Activated gamma-delta T cell (primary cell): ENCODE measurements at regions not wholly inside any gene's neighbourhood (a gene's known extent, or its start where the extent isn't known, plus 50 kb on each side); places are given as distances from the start of the nearest gene placed in this dataset.

ENCODE experiments used
- DNase-seq: peaks from one replicate; lab custom pipeline; 2025; lab: John Stamatoyannopoulos, UW

DNA sequence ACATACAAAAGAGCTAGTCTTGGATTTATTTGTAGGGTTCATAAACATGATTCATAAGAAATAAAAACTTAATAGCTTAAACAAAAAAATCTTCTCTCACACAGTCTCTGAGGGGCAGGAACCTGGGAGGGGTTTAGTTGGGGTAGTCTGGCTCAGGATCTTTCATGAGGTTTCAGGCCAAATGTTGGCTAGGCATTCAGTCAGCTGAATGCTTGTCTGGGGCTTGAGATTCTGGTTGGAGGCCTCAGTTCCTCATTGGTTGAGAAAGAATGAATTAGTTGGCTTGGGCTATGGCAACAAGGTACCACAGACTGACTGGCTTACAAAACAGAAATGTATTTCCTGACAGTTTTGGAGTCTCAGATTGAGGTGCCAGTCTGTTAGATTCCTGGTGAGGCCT is 74.3 kb downstream of the ANKRD7 start:
- DNase-seq = no peak

DNA sequence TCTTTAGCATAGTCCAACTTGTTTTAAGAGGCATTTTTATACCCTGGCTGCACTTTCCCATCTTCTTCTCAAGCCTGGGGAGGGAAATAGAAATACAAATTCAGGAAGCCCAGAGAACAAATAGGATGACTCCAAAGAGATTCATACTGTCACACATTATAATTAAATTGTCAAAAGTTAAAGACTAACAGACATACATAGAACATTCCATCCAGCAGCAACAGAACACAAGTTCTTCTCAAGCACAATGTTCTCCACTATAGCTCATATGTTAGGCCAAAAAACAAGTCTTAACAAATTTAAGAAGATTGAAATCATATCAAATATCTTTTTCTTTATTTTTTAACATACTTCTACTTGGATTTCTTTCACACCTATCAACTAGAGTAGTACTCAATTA is 75.7 kb downstream of the ANKRD7 start:
- no peak for DNase-seq

- DNase-seq = no peak
Measured at GRCh38 chr7:118304100-118304499, 79.6 kb downstream of the ANKRD7 start.

GRCh38 chr7:118305671-118306070 is 81.2 kb downstream of the ANKRD7 start:
- no peak for DNase-seq

DNA sequence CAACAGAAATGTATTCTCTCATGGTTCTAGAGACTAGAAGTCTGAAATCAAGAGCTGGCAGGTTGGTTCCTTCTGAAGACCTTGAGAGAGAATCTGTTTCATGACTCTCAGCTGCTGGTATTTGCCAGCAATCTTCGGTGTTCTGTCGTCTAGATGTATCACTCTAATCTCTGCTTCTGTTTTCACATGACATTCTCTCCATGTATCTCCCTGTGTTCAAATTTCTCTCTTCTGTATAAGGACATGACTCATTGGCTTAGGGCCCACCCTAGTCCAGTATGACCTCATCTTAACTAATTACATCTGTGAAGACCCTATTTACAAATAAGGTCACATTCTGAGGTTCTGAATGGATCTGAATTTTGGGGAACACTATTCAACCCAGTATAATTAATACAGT is 82.3 kb downstream of the ANKRD7 start:
- no peak for DNase-seq

DNA sequence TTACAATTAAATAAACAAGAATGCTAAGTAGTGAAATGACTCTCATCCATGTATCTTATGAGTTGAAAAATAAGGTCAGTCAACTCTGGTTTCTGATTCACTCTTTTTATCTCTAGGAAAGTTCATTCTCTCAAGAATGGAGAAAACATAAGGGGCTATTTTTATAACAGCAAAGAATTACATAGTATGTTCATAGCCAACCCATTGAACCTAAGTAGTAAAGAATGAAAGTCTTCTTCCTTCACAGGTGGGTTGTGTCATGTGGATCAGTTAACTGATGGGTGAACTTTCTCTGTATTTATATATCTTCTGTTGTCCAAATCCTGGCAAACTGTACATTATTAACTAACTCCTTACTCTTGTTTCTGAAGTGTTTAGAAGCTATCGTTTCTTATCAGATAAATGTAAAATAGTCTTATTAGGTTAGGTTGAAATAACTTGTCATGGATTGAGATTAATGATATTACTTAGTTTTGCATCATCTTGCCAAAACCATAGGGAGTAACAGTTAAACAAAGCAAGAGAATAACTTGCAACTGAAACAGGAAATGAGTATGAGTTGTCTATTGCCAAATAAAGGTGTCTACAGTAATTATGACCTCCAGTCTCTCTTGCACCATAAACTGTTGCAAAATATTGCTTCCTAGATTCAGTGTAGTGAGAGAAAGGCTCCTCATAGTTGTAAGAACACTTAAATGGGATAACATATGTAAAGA is 86.8 kb downstream of the ANKRD7 start:
- no peak for DNase-seq

GRCh38 chr7:118312051-118312450 is 87.5 kb downstream of the ANKRD7 start:
- no peak for DNase-seq

GRCh38 chr7:118312966-118313365 is 88.5 kb downstream of the ANKRD7 start:
- no peak for DNase-seq

DNA sequence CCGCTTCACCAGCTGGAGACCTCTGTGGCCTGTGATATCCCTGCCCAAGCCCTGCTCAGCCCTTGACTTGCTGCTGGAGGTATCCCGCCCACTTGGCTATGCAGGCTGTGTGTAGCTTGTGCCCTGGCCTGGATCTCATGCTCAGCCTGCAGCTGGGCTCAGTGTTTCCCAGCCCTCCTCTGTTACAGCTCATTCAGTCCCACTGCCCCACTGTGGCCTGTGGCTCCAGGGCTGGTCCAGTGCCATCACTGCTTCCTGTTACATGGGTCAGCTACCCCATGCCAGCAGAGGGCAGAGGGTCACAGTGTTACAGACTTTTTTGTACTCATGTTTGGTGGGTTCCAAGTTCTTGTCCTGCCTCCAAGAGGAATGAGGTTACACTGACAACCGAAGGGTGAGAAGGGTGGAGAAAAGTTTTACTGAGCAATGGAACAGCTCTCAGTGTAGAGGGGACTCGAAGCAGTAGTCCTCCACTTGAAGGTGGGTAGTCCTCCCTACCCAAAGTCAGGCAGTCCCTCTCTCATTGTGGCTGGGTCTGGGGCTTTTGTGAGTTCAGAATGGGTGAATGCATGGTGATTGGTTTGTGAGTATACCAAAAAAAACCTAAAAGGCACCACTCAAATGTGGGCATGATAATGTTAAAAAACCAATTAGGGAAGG is 100.4 kb downstream of the ANKRD7 start:
- DNase-seq = no peak

DNA sequence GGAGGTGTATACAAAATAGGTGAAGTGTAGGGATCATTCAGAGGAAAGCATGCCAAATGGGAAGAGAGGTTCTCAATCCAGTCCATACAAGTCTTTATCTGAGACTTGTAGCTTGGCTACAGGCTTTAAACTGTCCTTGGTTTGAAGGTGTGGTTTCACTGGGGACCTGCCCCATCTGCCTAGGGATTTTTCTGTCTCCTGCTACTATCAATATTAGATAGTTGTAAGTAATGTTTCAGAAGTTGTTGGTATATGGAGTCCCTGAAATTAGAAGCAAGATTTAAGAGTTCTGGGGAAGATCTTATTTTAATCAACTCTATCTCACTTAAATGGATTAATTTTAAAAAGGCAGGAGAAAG is 100.9 kb downstream of the ANKRD7 start:
- no peak for DNase-seq

DNA sequence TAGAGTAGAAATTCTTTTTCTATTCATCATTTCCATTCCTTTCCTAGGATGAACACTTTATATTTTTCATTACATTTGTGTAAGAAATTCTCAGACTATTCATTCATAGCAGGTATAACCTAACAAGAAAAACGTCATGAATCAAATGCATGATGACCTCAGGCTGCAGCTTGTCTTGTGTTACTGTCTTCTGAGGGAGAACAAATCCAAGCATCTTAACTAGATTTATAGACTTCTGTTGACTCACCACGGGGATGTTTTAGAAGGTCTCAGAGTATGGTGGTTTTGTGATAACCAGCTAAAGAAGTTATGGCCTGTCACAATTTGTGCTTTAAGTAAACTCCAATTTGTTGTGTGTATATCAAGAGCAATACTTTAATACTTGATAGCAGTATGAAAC is 102.7 kb downstream of the ANKRD7 start:
- DNase-seq = no peak

- DNase-seq = no peak
Measured at GRCh38 chr7:118328505-118329211, 104.2 kb downstream of the ANKRD7 start.

GRCh38 chr7:118330388-118330787 is 105.9 kb downstream of the ANKRD7 start:
- no peak for DNase-seq

DNA sequence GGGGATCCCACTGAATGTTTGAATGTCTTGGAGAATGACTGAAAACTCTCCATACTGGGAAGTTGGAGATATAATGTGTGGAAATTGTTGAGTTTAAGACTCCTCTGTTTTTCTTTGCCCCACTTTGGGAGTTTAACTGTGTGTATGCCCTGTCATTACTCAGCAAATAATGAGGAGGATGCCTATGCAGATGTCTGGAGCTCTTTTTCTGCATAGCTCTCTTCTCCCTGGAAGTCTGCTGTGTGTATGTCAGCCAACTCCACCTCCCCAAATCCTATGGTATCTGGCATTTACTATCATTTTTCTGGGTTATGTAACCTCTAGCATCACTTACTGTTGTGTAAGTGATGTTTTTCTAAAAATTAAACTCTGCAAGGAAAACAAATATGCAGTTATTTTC is 122.2 kb downstream of the ANKRD7 start:
- no peak for DNase-seq

- DNase-seq = no peak
Measured at GRCh38 chr7:118349604-118350003, 125.1 kb downstream of the ANKRD7 start.

GRCh38 chr7:118350260-118350659 is 125.8 kb downstream of the ANKRD7 start:
- DNase-seq = no peak

GRCh38 chr7:118352867-118353453 is 128.5 kb downstream of the ANKRD7 start:
- DNase-seq = no peak

GRCh38 chr7:118366363-118366762 is 141.9 kb downstream of the ANKRD7 start:
- no peak for DNase-seq

GRCh38 chr7:118368958-118369357 is 144.5 kb downstream of the ANKRD7 start:
- DNase-seq = no peak

- no peak for DNase-seq
Measured at GRCh38 chr7:118369987-118370386, 145.5 kb downstream of the ANKRD7 start.

DNA sequence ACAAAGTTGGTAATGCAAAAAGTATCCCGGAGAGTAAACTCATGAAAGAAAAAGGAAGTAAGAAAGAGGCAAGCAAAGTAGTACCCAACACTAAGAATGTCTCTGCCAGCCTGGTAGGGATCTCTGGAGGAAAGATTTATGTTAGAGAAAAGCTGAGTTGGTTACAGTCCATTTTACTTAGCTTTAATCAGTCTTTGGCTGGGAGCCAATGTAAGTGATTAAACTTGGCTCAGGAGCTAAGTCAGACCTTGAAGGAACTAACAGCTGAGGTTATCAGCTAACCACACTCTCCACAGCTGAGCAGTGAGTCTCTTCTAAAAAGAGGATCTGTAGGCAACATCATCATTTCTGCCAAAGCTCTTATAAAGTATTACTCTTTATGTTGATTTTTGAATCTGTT is 148.0 kb downstream of the ANKRD7 start:
- no peak for DNase-seq

GRCh38 chr7:118389629-118390028 is 165.1 kb downstream of the ANKRD7 start:
- DNase-seq = no peak

GRCh38 chr7:118404211-118404610 is 179.7 kb downstream of the ANKRD7 start:
- DNase-seq = no peak
